ENCODE measurements at regions not wholly inside any gene's neighbourhood (a gene's known extent, or its start where the extent isn't known, plus 50 kb on each side); places are given as distances from the start of the nearest gene placed in this dataset.

DNA sequence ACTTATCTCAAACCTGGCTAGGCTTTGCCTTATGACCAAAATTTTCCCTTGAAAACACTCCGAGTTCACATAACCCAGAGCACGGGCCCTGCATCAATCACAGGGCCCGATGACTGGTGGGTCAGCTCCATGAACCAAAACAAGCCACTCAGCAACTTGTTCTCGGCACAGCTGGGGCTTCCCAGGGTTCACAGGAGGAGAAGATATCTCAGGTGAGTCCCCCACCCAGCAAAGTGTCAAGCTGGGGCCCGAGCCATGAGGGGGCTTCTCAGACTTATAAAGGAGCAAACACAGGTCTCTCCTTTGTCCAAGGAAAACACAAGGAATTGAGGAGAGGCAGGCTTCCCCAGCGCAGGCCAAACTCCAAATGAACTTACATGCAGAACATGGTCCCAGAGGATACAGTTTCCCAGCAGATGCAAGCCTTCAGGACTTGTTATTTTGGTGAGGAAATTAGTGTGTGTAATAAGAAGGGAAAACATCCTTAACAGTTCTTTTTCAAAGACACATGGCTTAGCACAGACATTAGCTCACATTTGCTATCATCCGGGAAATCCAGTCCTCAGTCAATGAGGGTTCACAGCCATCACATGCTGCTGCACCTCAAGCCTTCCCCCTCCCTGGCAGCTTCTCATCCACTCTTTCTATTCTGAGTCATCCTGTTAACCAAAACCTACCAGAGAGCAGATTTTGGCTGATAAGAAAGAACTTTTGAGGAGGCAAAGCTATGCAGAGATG is 98.1 kb upstream of the NFIA start:
- DNase-seq: no peak

DNA sequence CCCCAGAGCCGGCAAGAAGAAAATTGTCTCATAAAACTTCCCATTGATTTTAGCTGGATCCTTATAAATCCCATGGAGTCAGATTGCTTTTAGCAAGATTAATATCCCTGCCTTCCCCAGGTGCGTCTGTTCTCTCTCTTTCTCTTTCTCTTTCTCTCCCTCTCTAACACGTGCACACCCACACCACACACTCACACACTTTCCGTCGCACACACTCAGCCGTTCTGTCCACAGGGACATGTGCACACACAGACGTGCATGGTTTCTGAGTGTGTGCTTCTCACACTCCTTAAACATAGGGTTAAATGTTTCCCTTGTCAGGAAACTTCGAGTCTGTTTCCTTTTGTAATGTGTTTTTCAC is 98.7 kb upstream of the NFIA start:
- DNase-seq: no peak

DNA sequence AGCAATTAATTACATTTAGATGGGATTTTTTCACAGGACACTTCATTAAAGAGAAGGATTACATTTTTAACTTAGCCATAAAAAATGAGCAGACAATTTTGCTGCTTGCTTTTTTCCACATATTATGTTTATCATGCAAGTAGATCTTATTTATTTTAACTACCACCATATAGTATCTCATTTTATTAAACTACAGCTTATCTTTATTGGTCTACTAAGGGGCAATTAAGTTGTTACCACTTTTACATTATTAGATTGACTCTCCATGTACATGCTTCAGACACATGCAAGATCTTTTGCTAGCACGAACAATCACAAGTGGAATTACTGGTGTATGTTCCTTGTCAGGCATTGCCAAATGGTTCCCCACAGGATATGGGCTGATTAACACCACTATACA is 99.8 kb upstream of the NFIA start:
- DNase-seq: no peak

DNA sequence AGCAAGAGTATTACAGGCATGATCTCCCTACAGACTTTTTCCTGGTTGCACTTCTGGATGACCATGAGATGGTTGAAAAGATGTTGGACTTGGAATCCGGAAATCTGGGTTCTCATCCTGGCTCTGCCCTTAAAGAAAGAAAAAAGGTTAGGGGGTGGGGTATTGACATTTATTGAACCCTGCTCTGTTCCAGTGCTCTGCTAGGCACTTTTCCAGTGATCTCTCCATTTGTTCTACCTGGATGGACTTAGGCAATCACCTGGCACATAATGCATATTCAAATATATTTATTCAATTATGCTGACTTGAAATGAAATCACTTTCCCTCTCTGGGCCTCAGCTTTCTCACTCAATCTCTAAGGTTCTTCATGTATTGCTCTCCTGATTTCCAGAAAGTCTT is 101.0 kb upstream of the NFIA start:
- no peak for DNase-seq

DNA sequence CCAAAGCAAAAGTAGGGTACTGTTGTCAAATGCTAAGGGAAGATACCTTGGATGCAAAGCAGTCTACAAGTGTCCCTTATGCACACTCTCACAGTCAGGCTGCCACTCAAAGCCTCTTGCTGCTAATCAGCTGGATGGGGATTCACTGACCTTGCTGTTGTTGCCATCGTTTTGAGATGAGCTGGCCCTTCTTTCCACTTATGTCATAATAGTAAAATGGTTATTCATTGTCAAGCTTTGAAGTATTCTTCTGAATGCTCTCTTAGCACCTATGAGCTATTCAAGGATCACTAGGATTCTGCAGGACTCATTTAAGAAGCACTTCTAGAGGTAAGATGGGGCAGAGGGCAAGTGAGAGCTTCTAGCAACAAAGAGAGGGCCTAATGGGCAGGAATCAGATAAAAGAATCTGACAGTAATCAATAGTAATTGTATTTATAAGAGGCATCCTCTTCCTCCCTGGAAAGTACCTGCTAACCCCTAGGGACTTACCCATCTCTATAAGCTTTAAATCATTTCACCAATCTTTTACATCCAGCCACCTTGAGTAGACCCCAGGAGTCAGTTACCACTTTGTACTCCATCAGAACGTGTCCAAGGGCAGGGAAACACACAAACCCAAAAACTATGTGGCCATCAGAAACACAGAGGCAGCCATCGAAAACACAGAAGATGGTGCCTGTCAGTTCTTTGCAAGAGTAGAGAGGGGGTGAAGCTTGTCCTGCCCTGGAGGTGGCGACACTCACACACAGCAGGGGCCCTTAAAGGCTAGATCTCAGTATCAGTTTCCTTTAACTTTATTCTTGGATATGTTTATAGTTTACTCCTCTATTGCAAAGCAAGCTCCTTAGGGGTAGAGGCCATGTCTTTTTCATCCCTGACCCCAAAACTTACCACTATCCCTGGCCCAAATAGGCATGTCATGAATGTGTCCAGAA is 103.7 kb upstream of the NFIA start:
- DNase-seq: peak; percentile 11

DNA sequence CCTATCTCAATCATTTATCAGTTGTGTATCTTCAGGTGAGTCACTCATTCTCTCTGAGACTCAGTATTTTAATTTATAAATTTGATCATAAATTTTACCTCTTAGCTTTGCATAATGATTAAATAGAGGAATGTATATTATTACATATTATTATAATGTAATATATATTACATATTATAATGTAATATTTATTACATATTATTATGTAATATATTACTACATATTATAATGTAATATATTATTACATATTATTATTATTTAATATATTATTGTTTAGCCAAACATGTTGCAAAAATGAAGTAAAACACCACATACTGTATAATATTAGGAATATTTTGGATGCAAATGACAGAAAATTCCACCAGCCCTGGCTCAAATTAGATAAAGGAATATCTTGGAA is 104.7 kb upstream of the NFIA start:
- no peak for DNase-seq

DNA sequence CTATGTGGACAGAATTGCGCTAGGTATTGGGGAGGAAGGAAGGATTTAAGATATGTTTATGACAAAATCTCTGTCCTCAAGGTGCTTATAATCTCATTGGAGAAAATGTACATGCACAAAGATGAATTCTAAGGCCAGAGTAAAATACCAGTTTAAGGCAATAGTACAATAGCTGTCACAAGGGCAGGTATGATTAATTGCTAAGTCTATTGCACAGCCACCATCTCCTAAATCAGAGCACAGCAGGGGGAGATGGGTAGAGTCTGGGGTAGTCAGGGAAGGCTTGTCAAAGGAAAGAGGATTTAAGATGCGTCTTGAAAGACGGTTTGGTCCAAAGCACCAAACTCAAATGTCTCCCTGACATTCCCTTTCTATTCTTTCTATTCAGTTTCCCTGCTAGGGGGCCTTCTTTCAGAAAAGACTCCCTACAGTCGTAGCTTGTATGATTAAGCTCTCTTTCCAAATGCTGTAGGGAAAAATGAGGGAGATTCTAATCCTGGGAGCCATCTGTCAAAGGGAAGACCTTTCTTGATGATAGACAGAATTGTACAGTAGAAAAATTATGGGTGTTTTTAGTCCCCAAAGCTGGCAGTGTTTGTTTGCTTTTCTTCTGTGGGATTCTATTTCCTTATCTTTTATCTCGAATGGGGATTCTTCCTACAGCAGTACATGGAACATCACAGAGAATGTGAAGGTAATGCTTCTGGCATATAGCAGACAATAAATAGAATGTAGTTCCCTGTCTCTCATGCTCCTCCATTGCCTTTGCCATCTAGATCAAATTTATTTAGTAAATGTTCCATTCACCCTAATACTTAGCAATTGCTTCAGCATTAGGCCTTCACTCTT is 107.6 kb upstream of the NFIA start:
- DNase-seq: peak; percentile 81

DNA sequence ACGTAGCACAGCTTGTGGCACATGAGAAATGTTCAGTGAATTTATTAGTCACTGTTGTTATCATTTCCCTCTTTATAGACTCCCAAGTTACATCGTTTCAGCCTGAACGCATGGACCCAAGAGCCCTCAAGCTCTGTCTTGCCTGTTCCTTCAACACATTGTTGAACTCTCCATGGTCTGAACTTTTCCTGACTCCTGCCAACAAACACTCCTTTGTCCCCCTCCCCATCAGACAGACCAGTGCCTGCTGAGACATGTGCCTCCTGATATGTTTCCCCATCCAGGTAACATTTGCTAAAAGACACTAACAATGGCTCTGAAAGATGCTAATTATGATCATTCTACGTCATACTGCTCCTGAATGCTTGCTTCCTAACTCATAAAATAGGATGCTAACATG is 108.7 kb upstream of the NFIA start:
- peak; percentile 8 for DNase-seq

DNA sequence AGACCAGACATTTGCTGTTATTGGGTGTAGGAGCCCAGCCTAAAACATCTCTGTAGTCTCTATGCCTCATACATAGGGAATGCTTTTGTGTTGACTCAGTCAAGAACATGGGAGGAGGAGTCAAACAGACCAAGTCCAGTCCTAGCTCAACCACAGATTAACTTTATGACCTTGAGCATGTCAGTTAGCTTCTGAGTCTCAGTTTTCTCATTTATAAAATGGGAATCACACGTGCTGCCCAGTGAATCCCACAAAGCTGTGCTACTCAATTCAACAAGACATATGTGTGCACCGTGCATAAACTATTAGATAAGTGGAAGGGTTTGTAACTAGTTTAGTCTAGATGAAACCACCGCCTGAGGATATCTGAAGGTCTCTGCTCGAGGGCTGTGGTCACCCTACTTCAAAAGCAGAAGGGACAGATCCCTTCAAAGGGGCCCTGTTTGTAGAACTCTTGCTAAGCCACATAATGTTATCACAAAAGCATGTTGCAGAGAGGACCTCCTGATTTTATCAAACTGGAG is 109.5 kb upstream of the NFIA start:
- DNase-seq: no peak

DNA sequence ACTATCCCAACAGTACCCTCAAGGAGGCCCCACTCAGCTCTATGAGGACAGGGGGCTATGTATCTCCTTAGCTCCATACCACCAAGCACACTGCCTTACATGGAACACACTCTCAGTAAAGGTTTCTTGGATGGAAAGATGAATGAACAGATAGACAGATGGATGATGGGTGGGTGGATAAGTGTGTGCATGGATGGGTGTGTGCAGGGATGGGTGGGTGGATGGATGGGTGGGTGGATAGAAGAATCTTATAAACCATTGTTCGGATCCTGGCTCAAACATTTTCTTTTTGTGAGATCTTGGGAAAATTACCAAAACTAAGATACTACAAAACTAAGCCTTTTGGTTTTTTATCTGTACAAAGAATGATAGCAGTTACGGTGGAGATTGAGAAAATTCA is 111.0 kb upstream of the NFIA start:
- DNase-seq: no peak

DNA sequence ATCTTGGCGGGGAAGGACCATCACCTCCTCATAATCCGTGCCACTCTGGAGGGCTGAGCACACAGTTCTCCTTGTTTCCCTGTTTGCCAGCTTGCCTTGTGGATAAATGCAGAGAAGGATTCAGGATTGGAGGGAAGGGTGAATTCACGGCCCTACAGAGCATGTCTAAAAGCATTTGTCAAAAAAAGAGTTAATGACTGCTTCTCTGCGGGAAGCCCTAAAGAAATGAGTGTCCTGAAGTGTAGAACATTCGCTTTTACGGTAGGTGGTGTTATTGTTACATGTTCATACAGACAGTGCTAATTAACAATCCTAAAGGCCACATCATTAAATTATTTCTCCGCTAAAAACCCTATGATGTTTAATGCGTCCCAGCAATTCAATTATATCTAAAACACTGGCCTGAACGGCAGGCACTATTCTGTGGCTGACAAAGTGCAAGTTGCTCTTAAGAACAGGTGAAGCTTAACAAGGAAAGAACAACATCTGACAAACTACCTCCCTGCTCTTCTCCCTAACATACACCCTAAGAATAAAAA is 112.3 kb upstream of the NFIA start:
- DNase-seq: peak; percentile 79

DNA sequence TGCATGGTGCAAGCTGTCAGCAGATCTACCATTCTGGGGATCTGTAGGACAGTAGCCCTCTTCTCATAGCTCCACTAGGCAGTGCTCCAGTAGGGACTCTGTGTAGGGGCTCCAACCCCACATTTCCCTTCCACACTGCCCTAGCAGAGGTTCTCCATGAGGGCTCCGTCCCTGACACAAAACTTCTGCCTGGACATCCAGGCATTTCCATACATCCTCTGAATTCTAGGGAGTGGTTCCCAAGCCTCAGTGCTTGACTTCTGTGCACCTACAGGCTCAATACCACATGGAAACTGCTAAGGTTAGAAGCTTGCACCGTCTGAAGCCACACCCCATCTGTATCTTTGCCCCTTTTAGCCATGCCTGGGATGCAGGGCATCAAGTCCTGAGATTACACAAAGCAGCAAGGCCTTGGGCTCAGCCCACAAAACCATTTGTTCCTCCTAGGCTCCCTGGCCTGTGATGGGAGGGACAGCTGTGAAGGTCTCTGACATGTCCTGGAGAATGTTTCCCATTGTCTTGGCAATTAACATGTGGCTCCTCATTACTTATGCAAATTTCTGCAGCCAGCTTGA is 117.0 kb upstream of the NFIA start:
- no peak for DNase-seq

DNA sequence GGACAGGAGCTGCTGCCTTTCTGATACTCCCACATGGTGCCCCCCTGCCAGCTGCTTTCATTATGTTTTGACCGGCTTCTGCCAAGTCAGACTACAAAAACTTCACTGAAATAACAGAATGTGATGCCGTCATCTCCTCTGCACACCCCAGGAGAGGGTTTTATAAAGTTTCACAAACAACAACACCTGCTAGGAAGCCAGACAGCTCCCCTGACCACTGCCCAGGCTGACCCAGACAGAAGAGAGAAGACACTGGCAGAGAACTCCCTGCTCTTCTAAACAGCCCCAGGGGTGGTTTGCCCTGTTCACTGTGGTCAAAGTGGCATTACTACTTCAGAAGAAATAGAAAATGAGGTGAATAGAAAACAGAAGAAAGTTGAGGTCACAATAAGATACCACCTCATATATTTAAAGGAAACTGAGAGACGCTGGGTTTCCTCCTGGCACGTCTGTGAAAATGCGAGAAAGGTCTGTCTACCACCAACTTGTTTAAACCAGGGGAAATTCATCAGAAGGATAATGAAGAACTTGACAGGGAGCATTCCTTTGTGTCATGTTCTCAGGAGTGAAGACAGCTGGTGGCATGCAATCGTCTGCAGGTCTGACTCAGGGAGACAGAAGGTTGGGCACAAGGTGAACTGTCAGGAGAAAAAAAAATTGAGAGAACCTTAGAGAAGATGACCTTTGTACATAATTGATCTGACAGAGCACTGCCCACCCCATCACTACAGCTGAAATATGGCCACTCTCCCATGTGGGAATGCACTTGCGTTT is 119.0 kb upstream of the NFIA start:
- no peak for DNase-seq

DNA sequence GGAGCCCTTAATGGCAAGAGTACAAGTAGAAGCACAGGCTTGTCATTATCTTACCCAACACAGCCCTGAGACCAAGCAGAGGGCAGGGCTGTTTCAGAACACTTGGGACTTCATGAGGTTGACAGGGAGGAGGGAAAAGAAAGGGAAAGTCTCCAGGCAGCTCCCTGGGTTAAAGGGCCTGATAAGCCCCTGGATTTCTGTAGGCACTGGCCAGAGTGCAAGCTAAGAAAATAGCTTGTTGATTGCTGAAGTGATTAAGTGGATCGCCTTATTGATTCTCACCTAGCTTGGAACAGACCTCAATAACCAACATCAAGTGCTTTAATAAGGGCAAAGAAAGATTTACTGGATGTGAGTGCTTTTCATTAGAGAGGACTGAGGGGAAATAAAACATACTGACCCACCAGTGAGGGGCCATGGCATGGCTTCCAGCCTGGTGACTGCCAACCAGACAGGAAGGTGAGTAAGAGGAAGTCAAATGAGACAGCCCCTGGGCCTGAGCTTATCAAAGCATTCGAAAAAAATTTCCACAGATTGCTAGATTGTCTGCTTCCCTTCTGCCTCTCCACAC is 121.4 kb upstream of the NFIA start:
- DNase-seq: no peak

DNA sequence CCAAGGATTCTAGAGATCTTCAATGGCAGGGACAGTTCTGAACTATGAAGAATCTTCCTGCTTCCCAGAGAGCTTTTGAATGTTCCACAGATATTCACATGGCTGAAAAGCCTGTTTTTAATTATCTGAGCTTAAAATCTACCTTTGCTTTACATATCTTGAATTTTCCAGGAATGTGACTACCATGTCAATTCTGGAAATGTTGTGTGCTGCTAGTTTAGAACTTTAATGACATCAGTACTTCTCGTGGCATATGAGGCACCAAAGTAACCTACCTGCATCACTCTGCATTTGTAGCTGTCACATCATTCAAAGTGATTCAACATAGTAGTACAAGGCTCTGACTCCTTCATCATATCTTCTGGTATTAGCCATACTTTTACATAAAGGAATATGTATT is 122.7 kb upstream of the NFIA start:
- no peak for DNase-seq

DNA sequence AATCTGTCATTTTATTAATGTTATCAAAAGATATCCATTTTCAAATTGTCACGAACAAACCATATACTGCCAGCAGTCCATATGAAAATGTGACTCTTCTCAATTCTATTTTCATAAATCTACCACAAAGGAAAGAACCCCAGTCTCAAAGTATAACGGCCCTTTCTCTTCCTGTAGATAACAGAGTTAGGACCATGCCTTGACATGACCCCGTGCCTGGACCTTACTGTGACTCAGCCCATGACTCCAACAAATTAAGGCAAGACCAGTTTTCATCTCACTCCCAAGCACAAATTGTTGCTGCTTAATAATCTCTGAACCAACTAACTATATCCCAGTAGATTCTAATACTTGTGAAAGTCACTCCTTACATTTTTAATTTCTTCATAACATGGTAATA is 124.4 kb upstream of the NFIA start:
- no peak for DNase-seq

DNA sequence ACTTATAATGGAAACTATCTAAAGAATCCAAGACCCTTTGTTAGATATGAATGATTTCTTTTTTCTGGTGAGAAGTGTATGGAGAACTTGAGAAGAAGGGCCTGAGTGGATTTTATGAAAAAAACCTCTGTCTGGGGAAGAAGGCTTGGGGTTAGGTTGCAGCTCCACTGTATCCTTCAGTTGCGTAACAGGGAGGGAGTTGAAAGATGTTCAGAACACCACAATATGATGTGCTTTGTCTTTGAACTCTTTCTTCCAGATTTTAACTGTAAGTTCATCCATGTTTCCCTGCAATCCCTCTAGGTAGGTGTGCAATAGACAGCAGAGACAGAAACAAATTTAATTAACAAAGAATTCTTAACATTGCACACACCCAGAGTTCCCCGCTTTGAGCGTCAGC is 125.8 kb upstream of the NFIA start:
- no peak for DNase-seq

DNA sequence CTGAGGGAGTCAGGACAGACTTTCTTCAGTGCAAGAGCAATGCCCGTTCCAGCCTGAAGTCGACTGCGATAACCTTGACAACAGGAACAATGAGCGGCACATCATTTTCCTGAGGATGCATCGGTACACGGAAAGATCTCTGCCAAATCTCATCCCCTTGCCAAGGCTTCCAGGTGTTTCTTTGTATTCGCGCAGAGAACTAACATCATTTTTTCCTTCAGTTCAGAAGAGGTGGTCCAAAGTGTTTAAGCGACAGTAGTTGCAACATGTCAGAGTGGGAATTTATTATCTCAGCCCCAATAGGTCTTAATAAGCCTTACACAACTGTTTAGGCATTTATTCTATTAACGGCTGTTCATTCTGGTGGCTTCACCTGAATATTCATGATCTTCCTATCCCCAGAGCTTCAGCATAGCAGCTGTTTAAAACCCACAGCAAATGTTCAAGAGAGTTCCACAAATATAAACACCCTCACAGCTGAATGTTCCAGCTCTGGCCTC is 129.7 kb upstream of the NFIA start:
- DNase-seq: no peak

DNA sequence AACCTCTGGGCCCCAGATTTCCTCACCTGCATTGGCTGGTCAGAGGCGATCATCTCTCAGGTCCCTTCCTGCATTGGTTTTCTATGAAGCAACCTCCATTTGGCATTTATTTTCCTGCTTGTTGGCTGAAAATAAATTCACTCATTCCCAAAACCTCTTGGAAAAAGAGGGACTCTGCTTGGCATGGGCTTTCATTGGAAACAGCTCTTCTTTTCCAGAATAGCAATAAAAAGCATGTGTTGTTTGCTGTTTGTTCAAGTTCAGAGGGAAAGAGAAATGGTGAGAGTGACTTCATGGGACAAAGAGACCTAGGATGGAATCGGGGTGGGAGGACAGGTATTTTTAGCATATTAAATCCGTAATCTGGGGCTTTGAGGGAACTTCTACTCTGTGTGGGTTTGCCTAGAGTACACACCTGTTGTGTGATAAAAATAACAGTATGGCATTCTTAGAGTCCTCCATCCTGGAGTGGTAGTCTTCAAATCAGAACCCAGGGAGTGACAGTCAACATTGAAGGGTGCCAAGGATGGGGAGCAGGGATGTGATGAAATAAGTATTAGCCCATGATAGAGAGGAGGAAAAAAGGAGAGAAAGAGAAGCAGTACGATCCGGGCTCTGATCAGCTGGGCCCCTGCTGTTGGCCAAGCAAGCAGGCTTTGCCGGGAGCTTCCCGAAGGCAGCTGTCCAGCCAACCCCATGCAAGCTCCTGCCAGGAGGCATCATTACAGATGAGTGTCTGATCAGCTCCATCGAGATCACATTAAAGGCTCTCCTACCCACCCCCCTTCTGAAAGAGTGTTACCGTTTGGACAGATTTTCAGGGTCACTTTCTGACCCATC is 131.9 kb upstream of the NFIA start:
- DNase-seq: peak; percentile 8

DNA sequence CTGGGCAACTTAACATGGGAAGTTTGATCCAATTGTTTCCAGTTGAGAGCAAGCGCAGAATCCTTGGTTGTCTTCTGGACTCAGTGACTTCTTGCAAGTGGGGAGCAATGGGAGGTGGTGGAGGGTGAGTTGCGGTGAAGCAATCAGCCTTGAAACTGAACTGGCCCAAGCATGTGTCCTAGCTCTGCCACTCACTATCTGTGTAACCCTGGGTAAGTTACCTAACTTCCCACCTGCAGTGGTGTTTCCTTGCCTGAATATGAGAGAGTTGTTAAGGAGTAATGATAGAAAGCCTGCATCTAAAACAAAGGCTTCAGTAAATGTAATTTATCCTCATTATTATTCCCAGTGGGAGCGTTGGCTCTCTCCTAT is 132.5 kb upstream of the NFIA start:
- DNase-seq: no peak

Data from NCI-H69 (cell line).